Breast epithelium (tissue), 3 donors: ENCODE measurements at regions not wholly inside any gene's neighbourhood (a gene's known extent, or its start where the extent isn't known, plus 50 kb on each side); places are given as distances from the start of the nearest gene placed in this dataset.

Source experiments
- CTCF ChIP-seq, 3 donors: fragments of 450-650 bp; IDR thresholded peaks; one replicate each; pipeline ENCODE4 v1.5.1; 2016 to 2017; ENCODE audit warnings: antibody characterized with exemption in 3 of 3, mild to moderate bottlenecking in 3 of 3, moderate library complexity in 3 of 3
- POLR2AphosphoS5 ChIP-seq, 3 donors: sonication (generic); formaldehyde crosslinking; IDR thresholded peaks; one replicate each; pipeline ENCODE4 v1.6.1; 2017; ENCODE audit warnings: antibody characterized with exemption in 3 of 3

- TF ChIP-seq CTCF (IDR thresholded peaks at IDR 0.05) (no peak), POLR2AphosphoS5 (IDR thresholded peaks at IDR 0.05) (no peak)
These were observed 421.0 kb downstream of the LRATD1 start for GRCh38 chr2:15053542-15053941.
